H1 (cell line): ENCODE measurements at regions not wholly inside any gene's neighbourhood (a gene's known extent, or its start where the extent isn't known, plus 50 kb on each side); places are given as distances from the start of the nearest gene placed in this dataset.

Experiments
- FOSL1 ChIP-seq: IDR thresholded peaks from 2 replicates; pipeline ENCODE4 v1.6.1; 2011; ENCODE audit warnings: mild to moderate bottlenecking, low read depth, low read length, moderate library complexity; ENCODE audit not compliant: insufficient read depth
- GTF2F1 ChIP-seq: IDR thresholded peaks from 2 replicates; pipeline ENCODE4 v1.6.1; 2012; ENCODE audit warnings: low read depth, low read length, improper control_type of control experiment, borderline replicate concordance
- RAD21 ChIP-seq, 2 experiments: IDR thresholded peaks in 1 of 2; conservative IDR thresholded peaks in 1 of 2; 2 replicates each; pipeline ENCODE4 v1.6.1; 2011; ENCODE audit warnings: low read depth in 2 of 2, low read length in 2 of 2, improper control_type of control experiment in 1 of 2, inconsistent platforms in 1 of 2, mild to moderate bottlenecking in 1 of 2, moderate library complexity in 1 of 2
- SIN3A ChIP-seq, 2 experiments: IDR thresholded peaks in 1 of 2; conservative IDR thresholded peaks in 1 of 2; 2 replicates each; pipeline ENCODE4 v1.6.1; 2011 to 2012; ENCODE audit warnings: low read length in 2 of 2, improper control_type of control experiment in 1 of 2, low read depth in 1 of 2, mild to moderate bottlenecking in 1 of 2
- SRF ChIP-seq: IDR thresholded peaks from 2 replicates; pipeline ENCODE4 v1.6.1; 2011; ENCODE audit warnings: mild to moderate bottlenecking, low read depth, low read length, moderate library complexity
- TCF12 ChIP-seq: IDR thresholded peaks from 2 replicates; pipeline ENCODE4 v1.6.1; 2011; ENCODE audit warnings: low read depth, mild to moderate bottlenecking, low read length
- TF ChIP-seq, protein P1 (sequence below), 3 experiments: IDR thresholded peaks; 1 replicate in 2 of 3; 2 replicates in 1 of 3; pipeline versions ENCODE4 v1.5.1 to v1.6.1; 2011; ENCODE audit warnings: low read length in 3 of 3, mild to moderate bottlenecking in 3 of 3, inconsistent platforms in 2 of 3, low read depth in 1 of 3, moderate library complexity in 1 of 3; ENCODE audit not compliant: insufficient read depth in 1 of 3; ENCODE audit errors: control extremely low read depth in 1 of 3
- TF ChIP-seq, protein P2 (sequence below): IDR thresholded peaks from 2 replicates; pipeline ENCODE4 v1.6.1; 2011; ENCODE audit warnings: low read depth, mild to moderate bottlenecking, low read length; ENCODE audit not compliant: insufficient read depth

- TF ChIP-seq FOSL1 (no peak), SIN3A (conservative IDR thresholded peaks at IDR 0.05 in 1 of 2, IDR thresholded peaks at IDR 0.05 in 1 of 2; ENCODE audit: low read depth in 1 of 2, low read length in 2 of 2) (no peak), RAD21 (IDR thresholded peaks at IDR 0.05 in 1 of 2, conservative IDR thresholded peaks at IDR 0.05 in 1 of 2; ENCODE audit: low read depth in 2 of 2, low read length in 2 of 2) (no peak), SRF (no peak), GTF2F1 (no peak), TCF12 (no peak)
- TF ChIP-seq, protein P1, sequence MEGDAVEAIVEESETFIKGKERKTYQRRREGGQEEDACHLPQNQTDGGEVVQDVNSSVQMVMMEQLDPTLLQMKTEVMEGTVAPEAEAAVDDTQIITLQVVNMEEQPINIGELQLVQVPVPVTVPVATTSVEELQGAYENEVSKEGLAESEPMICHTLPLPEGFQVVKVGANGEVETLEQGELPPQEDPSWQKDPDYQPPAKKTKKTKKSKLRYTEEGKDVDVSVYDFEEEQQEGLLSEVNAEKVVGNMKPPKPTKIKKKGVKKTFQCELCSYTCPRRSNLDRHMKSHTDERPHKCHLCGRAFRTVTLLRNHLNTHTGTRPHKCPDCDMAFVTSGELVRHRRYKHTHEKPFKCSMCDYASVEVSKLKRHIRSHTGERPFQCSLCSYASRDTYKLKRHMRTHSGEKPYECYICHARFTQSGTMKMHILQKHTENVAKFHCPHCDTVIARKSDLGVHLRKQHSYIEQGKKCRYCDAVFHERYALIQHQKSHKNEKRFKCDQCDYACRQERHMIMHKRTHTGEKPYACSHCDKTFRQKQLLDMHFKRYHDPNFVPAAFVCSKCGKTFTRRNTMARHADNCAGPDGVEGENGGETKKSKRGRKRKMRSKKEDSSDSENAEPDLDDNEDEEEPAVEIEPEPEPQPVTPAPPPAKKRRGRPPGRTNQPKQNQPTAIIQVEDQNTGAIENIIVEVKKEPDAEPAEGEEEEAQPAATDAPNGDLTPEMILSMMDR (IDR thresholded peaks at IDR 0.05; ENCODE audit: control extremely low read depth in 1 of 3, insufficient read depth in 1 of 3, low read depth in 1 of 3, low read length in 3 of 3) = no peak
- TF ChIP-seq, protein P2, sequence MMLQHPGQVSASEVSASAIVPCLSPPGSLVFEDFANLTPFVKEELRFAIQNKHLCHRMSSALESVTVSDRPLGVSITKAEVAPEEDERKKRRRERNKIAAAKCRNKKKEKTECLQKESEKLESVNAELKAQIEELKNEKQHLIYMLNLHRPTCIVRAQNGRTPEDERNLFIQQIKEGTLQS = no peak
Measured at GRCh38 chr5:56325039-56325438, 91.9 kb upstream of the ANKRD55 start.
